ENCODE measurements at regions not wholly inside any gene's neighbourhood (a gene's known extent, or its start where the extent isn't known, plus 50 kb on each side); places are given as distances from the start of the nearest gene placed in this dataset.

DNA sequence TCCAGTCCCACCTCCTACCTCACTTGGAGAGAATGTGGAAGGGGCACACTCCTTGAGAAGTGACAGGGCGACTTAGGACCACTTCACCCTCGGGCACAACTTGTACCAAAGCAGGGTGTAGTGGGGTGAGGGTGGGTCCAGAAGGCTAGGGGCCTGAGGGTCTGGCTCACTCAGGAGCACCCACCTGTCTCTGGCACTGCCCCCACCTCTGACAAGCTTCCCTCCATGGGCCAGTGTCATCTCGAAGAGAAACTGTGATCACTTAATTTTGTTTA lies 76.9 kb upstream of the OLFM1 start:
- CTCF ChIA-PET = interaction anchor here (1.0 to 1.2 kb wide), 2 partner anchors 70 to 232 kb away, joined by 3 read pairs; no protein-coding TSS in a partner anchor

DNA sequence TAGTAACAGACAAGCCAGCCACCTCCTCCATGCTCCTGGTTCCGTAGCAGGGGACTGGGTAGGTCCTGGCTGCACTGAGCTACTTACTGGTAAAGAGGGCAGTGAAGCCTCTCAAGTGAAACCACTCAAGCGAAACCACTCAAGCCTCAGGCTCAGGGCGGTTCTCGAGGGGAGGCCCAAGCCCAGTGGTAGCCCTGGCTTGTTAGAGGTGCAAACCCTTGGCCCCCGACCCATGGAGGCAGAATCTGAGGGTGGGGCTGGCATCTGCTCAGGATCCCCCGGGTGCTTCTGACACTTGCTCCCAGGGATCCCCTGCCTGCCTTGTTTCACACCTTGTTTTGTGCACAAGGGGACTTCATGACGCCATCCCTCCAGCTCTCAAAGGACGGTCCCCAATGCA lies 76.5 kb upstream of the OLFM1 start:
- H3K9me3 ChIP-seq (ENCODE audit: control insufficient read depth, insufficient read depth, low read depth, low read length) = no peaks in the 10 kb centered on the region
- TF ChIP-seq ZFHX2 (tag by site-specific recombination; conservative IDR thresholded peaks at IDR 0.05) = no peak
- TF ChIP-seq, protein P1, sequence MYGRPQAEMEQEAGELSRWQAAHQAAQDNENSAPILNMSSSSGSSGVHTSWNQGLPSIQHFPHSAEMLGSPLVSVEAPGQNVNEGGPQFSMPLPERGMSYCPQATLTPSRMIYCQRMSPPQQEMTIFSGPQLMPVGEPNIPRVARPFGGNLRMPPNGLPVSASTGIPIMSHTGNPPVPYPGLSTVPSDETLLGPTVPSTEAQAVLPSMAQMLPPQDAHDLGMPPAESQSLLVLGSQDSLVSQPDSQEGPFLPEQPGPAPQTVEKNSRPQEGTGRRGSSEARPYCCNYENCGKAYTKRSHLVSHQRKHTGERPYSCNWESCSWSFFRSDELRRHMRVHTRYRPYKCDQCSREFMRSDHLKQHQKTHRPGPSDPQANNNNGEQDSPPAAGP (tag by site-specific recombination; IDR thresholded peaks at IDR 0.05) = no peak
- no peak overlapping the region for H3K27ac ChIP-seq (ENCODE audit: extremely low read depth, low read depth, low read length)
- CTCF ChIA-PET = interaction anchor here (0.6 to 1.2 kb wide), 3 partner anchors 70 to 233 kb away, joined by 3 read pairs; no protein-coding TSS in a partner anchor
- H3K4me1 ChIP-seq (ENCODE audit: control insufficient read depth, insufficient read depth, low read length) = no peaks in the 10 kb centered on the region
- no peak overlapping the region for H3K4me3 ChIP-seq (ENCODE audit: low read depth, low read length)
- H3K36me3 ChIP-seq (ENCODE audit: control insufficient read depth in 2 of 2, insufficient read depth in 1 of 2, low read length in 2 of 2) = no peaks in the 10 kb centered on the region
- POLR2A ChIA-PET = no interaction called here

More for the DNA sequence above, 76.9 kb upstream of the OLFM1 start:
- Histone ChIP-seq H3K4me3 (ENCODE audit: low read depth, low read length) (no peak overlapping the region), H3K36me3 (ENCODE audit: control insufficient read depth in 2 of 2, insufficient read depth in 1 of 2, low read length in 2 of 2) (no peaks in the 10 kb centered on the region), H3K4me1 (ENCODE audit: control insufficient read depth, insufficient read depth, low read length) (no peaks in the 10 kb centered on the region), H3K9me3 (ENCODE audit: control insufficient read depth, insufficient read depth, low read depth, low read length) (no peaks in the 10 kb centered on the region), H3K27ac (ENCODE audit: extremely low read depth, low read depth, low read length) (no peak overlapping the region)
- POLR2A ChIA-PET = no interaction called here
- TF ChIP-seq SP3 (tag by site-specific recombination; IDR thresholded peaks at IDR 0.05) (no peak), ZFP69B (tag by site-specific recombination; IDR thresholded peaks at IDR 0.05) (no peak), ZNF626 (tag by site-specific recombination; IDR thresholded peaks at IDR 0.05) (no peak), ZNF664 (tag by site-specific recombination; IDR thresholded peaks at IDR 0.05) (no peak), ZNF155 (tag by site-specific recombination; IDR thresholded peaks at IDR 0.05) (no peak), ZNF2 (tag by site-specific recombination; IDR thresholded peaks at IDR 0.05) (no peak), ZNF548 (tag by site-specific recombination; IDR thresholded peaks at IDR 0.05) (no peak), ZNF623 (tag by site-specific recombination; IDR thresholded peaks at IDR 0.05) (no peak), BCL11B (tag by site-specific recombination; IDR thresholded peaks at IDR 0.05; ENCODE audit: low read depth) (no peak), ZFP41 (tag by site-specific recombination; IDR thresholded peaks at IDR 0.05; ENCODE audit: borderline replicate concordance) (no peak), ZNF416 (tag by site-specific recombination; IDR thresholded peaks at IDR 0.05) (no peak), TCF7L2 (IDR thresholded peaks at IDR 0.05; ENCODE audit: borderline replicate concordance, low read depth, low read length) (no peak), ZBTB8A (tag by site-specific recombination; IDR thresholded peaks at IDR 0.05) (no peak)
- TF ChIP-seq, protein P2, sequence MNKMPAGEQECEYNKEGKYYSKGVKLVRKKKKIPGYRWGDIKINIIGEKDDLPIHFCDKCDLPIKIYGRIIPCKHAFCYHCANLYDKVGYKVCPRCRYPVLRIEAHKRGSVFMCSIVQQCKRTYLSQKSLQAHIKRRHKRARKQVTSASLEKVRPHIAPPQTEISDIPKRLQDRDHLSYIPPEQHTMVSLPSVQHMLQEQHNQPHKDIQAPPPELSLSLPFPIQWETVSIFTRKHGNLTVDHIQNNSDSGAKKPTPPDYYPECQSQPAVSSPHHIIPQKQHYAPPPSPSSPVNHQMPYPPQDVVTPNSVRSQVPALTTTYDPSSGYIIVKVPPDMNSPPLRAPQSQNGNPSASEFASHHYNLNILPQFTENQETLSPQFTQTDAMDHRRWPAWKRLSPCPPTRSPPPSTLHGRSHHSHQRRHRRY (tag by site-specific recombination; IDR thresholded peaks at IDR 0.05) = no peak

DNA sequence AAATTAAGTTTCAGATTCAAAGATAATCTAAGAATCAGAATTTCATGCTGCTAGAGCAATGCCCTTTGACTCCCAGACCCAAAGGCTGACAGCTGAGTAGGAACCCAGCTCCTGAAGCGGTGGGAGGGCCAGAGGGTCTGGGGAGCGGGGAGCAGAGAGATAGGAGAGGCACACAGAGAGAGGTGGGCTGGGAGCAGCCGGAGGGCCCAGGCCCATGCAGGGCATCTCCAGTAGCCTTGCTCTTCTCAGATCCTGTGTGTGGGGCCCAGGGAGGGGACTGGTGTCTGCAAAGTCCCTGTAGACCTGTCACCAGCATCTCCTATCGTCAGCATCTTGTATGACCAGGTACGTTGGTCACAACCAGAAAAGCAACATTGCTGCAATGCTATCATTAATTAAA lies 75.3 kb upstream of the OLFM1 start:
- Histone ChIP-seq H3K4me3 (ENCODE audit: low read depth, low read length) (no peak overlapping the region), H3K4me1 (ENCODE audit: control insufficient read depth, insufficient read depth, low read length) (no peaks in the 10 kb centered on the region), H3K36me3 (ENCODE audit: control insufficient read depth in 2 of 2, insufficient read depth in 1 of 2, low read length in 2 of 2) (no peaks in the 10 kb centered on the region), H3K9me3 (ENCODE audit: control insufficient read depth, insufficient read depth, low read depth, low read length) (no peaks in the 10 kb centered on the region), H3K27ac (ENCODE audit: extremely low read depth, low read depth, low read length) (no peak overlapping the region)
- ChIA-PET CTCF (no interaction called here), POLR2A (no interaction called here)
- TF ChIP-seq ZNF239 (tag by site-specific recombination; IDR thresholded peaks at IDR 0.05) (no peak), ZNF621 (tag by site-specific recombination; IDR thresholded peaks at IDR 0.05) (no peak), ZNF37A (tag by site-specific recombination; IDR thresholded peaks at IDR 0.05) (no peak), SETDB1 (IDR thresholded peaks at IDR 0.05; ENCODE audit: insufficient read length, low read length) (no peak), ZFP3 (tag by site-specific recombination; IDR thresholded peaks at IDR 0.05; ENCODE audit: low read depth) (no peak), ZFHX2 (tag by site-specific recombination; conservative IDR thresholded peaks at IDR 0.05) (no peak)
- TF ChIP-seq, protein P3, sequence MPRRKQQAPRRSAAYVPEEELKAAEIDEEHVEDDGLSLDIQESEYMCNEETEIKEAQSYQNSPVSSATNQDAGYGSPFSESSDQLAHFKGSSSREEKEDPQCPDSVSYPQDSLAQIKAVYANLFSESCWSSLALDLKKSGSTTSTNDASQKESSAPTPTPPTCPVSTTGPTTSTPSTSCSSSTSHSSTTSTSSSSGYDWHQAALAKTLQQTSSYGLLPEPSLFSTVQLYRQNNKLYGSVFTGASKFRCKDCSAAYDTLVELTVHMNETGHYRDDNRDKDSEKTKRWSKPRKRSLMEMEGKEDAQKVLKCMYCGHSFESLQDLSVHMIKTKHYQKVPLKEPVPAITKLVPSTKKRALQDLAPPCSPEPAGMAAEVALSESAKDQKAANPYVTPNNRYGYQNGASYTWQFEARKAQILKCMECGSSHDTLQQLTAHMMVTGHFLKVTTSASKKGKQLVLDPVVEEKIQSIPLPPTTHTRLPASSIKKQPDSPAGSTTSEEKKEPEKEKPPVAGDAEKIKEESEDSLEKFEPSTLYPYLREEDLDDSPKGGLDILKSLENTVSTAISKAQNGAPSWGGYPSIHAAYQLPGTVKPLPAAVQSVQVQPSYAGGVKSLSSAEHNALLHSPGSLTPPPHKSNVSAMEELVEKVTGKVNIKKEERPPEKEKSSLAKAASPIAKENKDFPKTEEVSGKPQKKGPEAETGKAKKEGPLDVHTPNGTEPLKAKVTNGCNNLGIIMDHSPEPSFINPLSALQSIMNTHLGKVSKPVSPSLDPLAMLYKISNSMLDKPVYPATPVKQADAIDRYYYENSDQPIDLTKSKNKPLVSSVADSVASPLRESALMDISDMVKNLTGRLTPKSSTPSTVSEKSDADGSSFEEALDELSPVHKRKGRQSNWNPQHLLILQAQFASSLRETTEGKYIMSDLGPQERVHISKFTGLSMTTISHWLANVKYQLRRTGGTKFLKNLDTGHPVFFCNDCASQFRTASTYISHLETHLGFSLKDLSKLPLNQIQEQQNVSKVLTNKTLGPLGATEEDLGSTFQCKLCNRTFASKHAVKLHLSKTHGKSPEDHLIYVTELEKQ (tag by site-specific recombination; IDR thresholded peaks at IDR 0.05; ENCODE audit: borderline replicate concordance) = no peak
- TF ChIP-seq, protein P1 (tag by site-specific recombination; IDR thresholded peaks at IDR 0.05) = no peak

Measured in HEK293 (cell line).